Thyroid gland (tissue), 4 donors: ENCODE measurements at regions not wholly inside any gene's neighbourhood (a gene's known extent, or its start where the extent isn't known, plus 50 kb on each side); places are given as distances from the start of the nearest gene placed in this dataset.

Experiments used
- DNase-seq, 2 donors: peaks; one replicate each; pipeline ENCODE4 v3.0.0-alpha.2; 2019
- H3K27ac ChIP-seq, 3 donors: fragments of 200-600 bp; sonication (generic); 1 replicate in 2 of 3; 2 replicates in 1 of 3; pipeline ENCODE4 v1.5.1; 2016 to 2019; ENCODE audit warnings: mild to moderate bottlenecking in 1 of 3, moderate library complexity in 1 of 3
- H3K27me3 ChIP-seq: fragments of 200-600 bp; sonication (generic); one replicate; pipeline ENCODE4 v1.5.1; 2019
- H3K36me3 ChIP-seq, 2 donors: fragments of 200-600 bp; sonication (generic); one replicate each; pipeline ENCODE4 v1.5.1; 2016 to 2019
- H3K4me1 ChIP-seq, 2 donors: fragments of 200-600 bp; sonication (generic); one replicate each; pipeline ENCODE4 v1.5.1; 2017 to 2019
- H3K4me3 ChIP-seq, 3 donors: fragments of 200-600 bp; sonication (generic); replicated peaks in 1 of 3; 1 replicate in 2 of 3; 2 replicates in 1 of 3; pipeline ENCODE4 v1.5.1; 2016; ENCODE audit warnings: mild to moderate bottlenecking in 1 of 3
- H3K9me3 ChIP-seq: fragments of 200-600 bp; sonication (generic); one replicate; pipeline ENCODE4 v1.5.1; 2017
- CTCF ChIP-seq, 6 experiments: fragments of 200-600 bp in 3 of 6; fragments of 450-650 bp in 3 of 6; sonication (generic) in 3 of 6; IDR thresholded peaks; one replicate each; pipeline ENCODE4 v1.5.1; 2016 to 2019; ENCODE audit warnings: antibody characterized with exemption in 6 of 6, mild to moderate bottlenecking in 2 of 6, inconsistent platforms in 1 of 6, moderate library complexity in 1 of 6
- POLR2A ChIP-seq, 2 donors: fragments of 450-650 bp; IDR thresholded peaks; one replicate each; pipeline ENCODE4 v1.6.1; 2017; ENCODE audit warnings: antibody characterized with exemption in 2 of 2, mild to moderate bottlenecking in 2 of 2, moderate library complexity in 1 of 2
- WGBS, 2 donors: methylation state at CpG; one replicate each; pipeline ENCODE4 v1.1.5; 2017; 5-methylcytosine and 5-hydroxymethylcytosine counted together
- intact Hi-C: fragments of 100-400 bp; cut with DNase I; formaldehyde crosslinking; loops from one replicate; pipeline ENCODE4 v1.15.1; 2023

- Histone ChIP-seq H3K4me1 (peaks cover 0 to 5% of the 10 kb centered on the region in 2 donors), H3K4me3 (no peak overlapping the region), H3K27ac (peak overlapping the region in 1 of 3 donors; percentile 31), H3K36me3 (no peaks in the 10 kb centered on the region), H3K27me3 (no peaks in the 10 kb centered on the region), H3K9me3 (no peaks in the 10 kb centered on the region)
- TF ChIP-seq CTCF (IDR thresholded peaks at IDR 0.05) (peak in 5 of 6 experiments; percentile 48 to 78 (median 64)), POLR2A (IDR thresholded peaks at IDR 0.05) (no peak)
- 50 to 54% methylated on average over 11 of the region's 14 CpGs for WGBS, 2 donors
- peak; percentile 76 to 78 for DNase-seq
- intact Hi-C loops: no loop called here
Measured at GRCh38 chr11:71086687-71087258, 165.6 kb downstream of the SHANK2 start.

GRCh38 chr11:71084306-71085012 lies 167.9 kb downstream of the SHANK2 start:
- intact Hi-C loops: loop anchor here (5.0 kb wide), 1 partner anchor 267 kb away; no protein-coding TSS in a partner anchor
- Histone ChIP-seq H3K27me3 (no peaks in the 10 kb centered on the region), H3K4me1 (peaks cover 0 to 5% of the 10 kb centered on the region in 2 donors), H3K9me3 (no peaks in the 10 kb centered on the region), H3K4me3 (no peak overlapping the region), H3K36me3 (no peaks in the 10 kb centered on the region), H3K27ac (no peak overlapping the region)
- TF ChIP-seq CTCF (IDR thresholded peaks at IDR 0.05) (no peak), POLR2A (IDR thresholded peaks at IDR 0.05) (no peak)
- 89% methylated on average over 5 to 9 of the region's 9 CpGs for WGBS, 2 donors
- no peak for DNase-seq

GRCh38 chr11:71083105-71083504 lies 169.3 kb downstream of the SHANK2 start:
- Histone ChIP-seq H3K27ac (no peak overlapping the region), H3K4me1 (peaks cover 0 to 5% of the 10 kb centered on the region in 2 donors), H3K36me3 (no peaks in the 10 kb centered on the region), H3K27me3 (no peaks in the 10 kb centered on the region), H3K9me3 (no peaks in the 10 kb centered on the region), H3K4me3 (no peak overlapping the region)
- intact Hi-C loops: loop anchor here (5.0 kb wide), 1 partner anchor 266 kb away; no protein-coding TSS in a partner anchor
- TF ChIP-seq POLR2A (IDR thresholded peaks at IDR 0.05) (no peak), CTCF (IDR thresholded peaks at IDR 0.05) (no peak)
- no peak for DNase-seq
- 89 to 90% methylated on average over 4 of the region's 4 CpGs for WGBS, 2 donors

- no peak overlapping the region for H3K27ac ChIP-seq
- H3K36me3 ChIP-seq: no peaks in the 10 kb centered on the region
- TF ChIP-seq CTCF (IDR thresholded peaks at IDR 0.05) (no peak), POLR2A (IDR thresholded peaks at IDR 0.05) (no peak)
- no peaks in the 10 kb centered on the region for H3K9me3 ChIP-seq
- H3K4me3 ChIP-seq: no peak overlapping the region
- intact Hi-C loops: loop anchor here (5.0 kb wide), 1 partner anchor 265 kb away; no protein-coding TSS in a partner anchor
- no peak for DNase-seq
- no peaks in the 10 kb centered on the region for H3K27me3 ChIP-seq
- H3K4me1 ChIP-seq: peaks cover 0 to 5% of the 10 kb centered on the region in 2 donors
- 70 to 75% methylated on average over 9 of the region's 9 CpGs for WGBS, 2 donors
Measured at GRCh38 chr11:71082454-71082853, 169.9 kb downstream of the SHANK2 start.

- Histone ChIP-seq H3K36me3 (no peaks in the 10 kb centered on the region), H3K4me1 (peaks cover 0 to 2% of the 10 kb centered on the region in 2 donors), H3K4me3 (no peak overlapping the region), H3K27me3 (no peaks in the 10 kb centered on the region), H3K9me3 (no peaks in the 10 kb centered on the region), H3K27ac (no peak overlapping the region)
- peak in 1 of 2 donors; percentile 28 for DNase-seq
- intact Hi-C loops: loop anchor here (5.0 kb wide), 1 partner anchor 264 kb away; no protein-coding TSS in a partner anchor
- TF ChIP-seq CTCF (IDR thresholded peaks at IDR 0.05) (no peak), POLR2A (IDR thresholded peaks at IDR 0.05) (no peak)
- WGBS, 2 donors: 54 to 100% methylated on average over 1 to 3 of the region's 12 CpGs
Measured at GRCh38 chr11:71081704-71082230, 170.6 kb downstream of the SHANK2 start.
